Anterior cingulate cortex (tissue), 58 donors: ENCODE measurements at regions not wholly inside any gene's neighbourhood (a gene's known extent, or its start where the extent isn't known, plus 50 kb on each side); places are given as distances from the start of the nearest gene placed in this dataset.

Experiments used
- DNase-seq, 58 donors: peaks; one replicate each; lab custom pipeline; 2025; lab: John Stamatoyannopoulos, UW

DNA sequence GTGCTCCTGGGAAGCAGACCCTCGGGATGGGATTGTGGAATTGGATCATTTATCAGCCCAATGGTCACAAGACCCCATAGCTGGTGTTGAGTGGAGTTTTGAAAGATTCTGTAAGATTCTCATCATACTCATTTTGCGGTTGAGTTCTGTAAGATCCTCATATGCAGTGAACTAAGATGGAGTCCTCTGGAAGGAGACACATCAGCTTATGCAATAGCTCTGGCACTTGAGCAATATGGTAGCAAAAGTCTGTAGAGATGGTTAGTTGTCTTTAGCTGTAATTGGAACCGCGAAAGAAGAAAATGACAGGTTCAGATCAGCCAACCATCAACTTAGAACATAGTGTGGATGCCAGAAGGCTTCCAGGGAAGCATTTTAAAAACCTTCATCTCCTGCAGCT, 184.5 kb upstream of the TSC22D2 start:
- DNase-seq, result no peak

DNA sequence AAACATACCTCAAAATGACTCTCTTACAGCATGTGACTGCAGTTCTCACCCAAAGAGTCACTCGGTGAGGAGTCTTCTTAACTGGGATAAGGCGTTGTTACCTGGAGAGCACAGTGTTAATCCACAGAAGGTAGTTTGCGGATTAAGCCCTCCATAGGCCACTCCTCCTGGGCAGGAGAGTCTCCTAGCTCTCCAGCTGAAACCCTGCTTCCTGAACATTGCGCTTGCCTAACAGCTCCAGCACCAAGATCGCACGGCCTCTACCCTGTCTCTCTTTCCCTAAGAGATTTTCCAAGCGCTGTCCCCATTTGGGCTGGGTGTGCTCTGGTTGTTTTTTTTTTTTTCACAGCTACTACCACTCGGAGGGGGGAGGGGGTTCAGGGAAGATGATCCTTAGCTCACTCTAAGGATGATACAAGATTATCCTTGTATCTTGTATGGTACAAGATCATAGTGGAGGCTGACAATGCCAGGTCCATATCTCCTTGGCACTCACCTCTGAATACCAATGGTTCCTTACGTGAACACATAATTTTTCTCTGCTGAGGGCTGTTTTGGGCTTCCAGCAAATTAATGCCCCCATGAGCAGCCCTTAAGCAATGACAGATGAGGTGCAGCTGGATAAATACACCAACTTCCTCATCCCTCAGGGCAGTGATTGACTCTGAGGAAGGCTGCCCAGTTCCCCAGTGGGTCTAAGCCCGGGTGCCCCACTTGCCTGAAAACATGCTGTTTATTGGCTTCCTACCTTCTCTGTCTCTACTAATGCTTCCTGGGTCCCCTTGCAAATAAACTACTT, 185.2 kb upstream of the TSC22D2 start:
- no peak for DNase-seq

DNA sequence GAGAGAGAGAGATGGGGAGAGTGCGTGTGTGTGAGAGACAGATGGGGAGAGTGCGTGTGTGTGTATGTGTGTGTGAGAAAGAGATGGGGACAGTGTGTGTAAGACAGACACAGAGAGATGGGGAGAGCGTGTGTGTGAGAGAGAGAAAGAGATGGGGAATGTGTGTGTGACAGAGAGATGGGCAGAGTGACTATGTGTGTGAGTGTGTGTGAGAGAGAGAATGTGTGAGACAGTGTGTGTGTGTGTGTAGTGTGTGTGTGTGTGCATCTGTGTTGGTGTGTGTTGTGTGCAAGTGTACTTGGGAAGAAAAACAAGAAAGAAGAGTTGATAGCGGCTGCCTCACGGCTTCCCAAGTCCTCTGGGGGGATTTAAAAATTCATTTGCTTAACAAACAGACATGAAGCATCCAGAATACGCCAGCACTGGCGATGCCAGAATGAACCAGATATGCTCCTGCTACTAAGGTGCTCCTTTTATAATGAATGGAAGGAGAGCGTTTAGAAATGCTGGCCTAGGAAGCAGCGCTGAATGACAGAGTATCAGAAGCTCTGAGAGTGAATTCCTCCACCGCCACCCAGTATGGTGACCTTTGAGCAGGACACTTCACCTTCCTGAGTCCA, 186.1 kb upstream of the TSC22D2 start:
- DNase-seq, result no peak

DNA sequence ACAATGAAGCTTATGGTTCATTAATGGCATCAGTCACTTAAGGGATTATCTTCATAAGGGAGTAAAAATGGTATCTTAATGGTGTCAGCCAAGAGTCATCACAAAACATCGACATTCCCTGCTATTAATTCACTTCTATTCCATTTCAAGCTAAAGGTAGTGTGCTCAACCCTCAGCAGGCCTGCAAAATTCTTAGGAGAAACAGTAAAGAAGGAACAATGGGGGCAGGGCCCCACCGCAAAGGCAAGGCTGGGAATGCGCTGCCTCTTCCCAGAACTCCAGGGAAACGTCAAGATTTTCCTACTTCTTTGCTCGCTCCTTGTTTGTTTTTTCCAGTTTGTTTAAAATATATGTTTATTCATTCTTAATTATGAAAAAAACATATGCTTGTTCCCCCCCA, 187.3 kb upstream of the TSC22D2 start:
- DNase-seq, result no peak

DNA sequence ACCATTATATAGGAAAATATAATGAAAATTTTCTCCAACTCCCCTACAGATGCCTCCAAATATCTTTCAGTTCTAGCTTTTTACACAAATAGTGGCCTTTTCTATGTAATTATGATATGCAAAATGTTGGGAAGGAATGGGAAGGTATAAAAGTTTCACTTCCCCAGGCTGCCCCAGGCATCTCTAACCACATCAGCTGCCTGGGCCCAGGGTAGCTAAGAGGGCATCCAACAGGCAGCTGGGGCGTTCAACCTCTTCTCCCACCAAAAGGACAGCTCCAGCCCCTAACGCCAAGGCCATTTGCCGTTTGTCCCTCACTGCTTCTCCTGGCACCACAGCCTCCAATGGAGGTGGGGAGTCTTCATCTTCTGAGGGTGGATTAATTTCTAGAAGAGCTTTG, 188.1 kb upstream of the TSC22D2 start:
- no peak for DNase-seq

DNA sequence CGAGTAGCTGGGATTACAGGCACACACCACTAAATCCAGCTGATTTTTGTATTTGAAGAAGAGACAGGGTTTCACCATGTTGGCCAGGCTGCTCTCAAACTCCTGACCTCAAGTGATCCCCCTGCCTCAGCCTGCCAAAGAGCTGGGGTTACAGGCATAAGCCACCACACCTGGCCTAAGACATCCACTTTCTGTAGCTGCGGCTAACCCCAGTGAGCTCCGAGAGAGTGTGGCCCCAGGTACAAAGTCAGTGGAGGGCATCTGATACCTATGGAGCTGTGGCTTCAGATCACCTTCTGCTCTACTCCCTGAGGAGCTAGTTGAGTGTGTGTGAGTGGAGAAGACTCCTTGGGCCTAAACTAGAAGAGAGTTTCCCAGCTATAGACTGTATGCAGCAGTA, 189.3 kb upstream of the TSC22D2 start:
- no peak for DNase-seq

DNA sequence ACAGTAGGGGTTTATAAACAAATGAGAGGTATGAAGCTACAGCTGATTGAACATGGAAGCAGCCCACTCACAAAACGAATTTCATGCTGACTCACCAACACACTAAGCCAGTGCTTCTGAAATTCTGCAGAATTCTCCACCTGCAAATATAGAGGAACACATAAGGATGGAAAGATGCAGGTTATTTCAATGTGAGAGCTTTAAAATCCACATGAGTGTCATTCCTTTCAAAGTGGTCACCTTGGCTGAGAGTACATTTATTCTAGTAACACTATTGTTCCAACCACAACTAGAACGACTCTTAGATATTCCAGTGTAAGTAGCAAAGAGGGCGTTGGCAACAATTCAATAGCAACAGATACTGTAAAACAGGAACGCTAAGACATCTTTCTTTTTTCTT, 189.9 kb upstream of the TSC22D2 start:
- DNase-seq, result no peak

DNA sequence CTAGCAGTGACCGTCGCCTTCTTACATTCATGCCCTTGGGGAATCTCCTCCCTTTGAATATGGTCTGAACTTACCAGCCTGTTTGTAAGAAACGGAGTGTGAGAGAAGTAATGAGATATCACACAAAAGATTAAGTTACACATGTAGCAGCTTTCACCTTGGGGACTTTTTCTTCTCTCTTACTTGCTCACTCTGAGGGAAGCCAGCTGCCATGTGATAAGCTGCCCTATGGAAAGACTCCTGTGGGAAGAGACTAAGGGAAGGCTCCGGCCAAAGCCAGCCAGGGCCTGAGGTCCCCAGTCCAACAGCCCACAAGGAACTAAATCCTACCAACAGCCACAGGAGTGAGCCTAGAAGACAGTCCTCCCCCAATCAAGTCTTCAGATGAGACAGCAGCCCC, 190.4 kb upstream of the TSC22D2 start:
- DNase-seq, result no peak

DNA sequence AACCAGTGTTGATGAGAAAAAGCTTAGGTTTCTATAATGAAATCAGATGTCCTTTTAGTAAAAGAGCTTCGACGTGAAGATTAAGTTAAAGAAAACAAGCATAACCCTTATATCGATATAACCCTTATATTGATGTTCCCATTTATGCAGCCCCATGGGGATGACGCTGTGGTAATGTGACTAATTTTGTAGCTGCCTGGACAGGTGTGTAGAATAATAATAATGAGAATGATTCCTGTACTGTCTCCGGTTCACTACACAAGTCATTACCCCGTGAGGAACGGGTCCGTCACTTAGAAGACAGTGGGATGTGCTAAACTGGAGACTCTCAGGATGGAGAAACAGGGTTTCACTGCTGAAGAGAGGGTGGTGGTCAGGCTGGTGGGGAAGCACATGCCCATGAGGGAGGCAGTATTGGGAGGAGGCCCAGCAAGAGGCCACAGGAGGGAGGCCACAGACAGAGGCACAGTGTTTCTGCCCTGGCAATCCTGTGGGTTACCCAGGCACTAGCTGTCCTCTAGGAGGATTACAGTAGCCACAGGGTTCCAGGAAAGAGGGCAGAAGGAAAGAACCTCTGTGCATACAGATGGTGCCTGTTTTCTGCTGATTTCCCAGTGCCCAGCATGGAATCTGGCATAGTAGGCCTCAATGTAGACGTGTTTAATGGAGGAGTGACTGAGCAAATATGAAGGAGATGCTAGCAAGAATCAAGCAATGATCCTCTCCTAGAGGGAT, 191.1 kb upstream of the TSC22D2 start:
- no peak for DNase-seq

DNA sequence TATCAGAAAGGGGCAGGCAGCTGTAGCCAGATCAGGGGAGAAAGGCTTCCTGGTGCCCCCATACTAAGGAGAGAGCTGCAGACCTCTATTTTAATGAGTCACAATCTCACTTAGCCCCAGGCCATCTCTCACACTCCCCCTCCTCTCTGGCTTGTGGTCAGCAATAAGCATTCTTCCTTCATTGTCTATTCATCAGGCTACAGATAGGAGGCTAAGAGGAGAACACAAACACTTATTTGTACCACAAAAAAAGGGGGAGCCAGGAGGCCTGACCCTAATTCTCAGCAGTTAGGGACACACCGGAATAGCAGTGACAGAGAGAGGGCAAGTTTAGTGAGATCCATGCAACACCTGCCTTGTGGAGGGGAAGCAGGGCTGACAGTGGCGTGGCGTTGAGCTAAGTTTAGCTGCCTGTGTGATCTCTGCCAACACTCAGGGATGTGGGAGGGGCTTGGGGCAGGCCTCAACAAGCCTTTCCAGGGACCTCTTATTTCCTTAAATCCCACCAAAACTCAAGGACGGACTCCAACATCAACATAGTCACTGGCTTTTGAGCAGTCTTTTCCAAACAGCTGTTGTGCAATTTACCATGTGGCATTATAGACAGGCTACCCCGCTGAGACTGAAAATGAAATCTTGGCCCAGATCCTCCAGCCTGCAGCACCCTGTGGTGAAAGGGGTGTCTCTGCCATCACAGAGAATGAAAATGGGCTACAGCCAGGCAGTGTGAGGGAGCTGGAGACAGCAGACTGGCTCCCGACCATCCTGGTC, 191.9 kb upstream of the TSC22D2 start:
- DNase-seq, result peak in 15 of 58 donors; percentile 7 to 50 (median 23)

DNA sequence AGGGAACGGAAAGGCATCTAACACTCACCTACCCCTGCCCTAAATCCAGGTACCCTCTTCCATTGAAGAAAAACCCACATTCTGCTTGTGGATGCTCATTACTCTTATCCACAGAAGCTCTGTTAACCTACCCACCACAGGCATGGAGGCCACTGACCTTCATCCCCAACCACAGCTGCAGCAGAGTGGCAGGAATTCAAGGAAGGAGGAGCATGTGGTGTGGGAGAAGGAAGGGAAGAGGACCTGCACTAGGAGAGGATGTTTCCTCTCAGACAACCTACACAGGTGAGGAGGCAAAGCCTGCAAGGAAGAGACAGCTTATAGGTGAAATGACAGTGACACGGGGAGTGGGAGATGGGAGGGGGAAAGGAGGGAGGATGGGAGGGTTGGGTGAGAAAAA, 192.5 kb upstream of the TSC22D2 start:
- no peak for DNase-seq

DNA sequence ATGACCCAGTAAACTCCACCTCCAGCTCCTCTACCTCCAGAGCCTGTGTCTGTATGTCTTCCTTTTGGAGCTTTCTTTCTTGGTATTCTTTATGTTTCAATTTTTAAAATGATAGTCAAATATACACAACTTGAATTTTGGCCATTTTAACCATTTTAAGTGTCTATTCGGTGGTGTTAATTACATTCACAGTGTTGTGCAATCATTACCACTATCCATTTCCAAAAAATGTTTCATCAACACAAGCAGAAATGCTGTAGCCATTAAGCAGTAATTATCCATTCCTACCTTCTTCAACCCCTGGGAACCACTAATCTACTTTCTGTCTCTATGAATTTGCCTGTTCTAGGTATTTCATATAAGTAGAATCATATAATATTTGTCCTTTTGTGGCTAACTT, 194.5 kb upstream of the TSC22D2 start:
- DNase-seq, result no peak

DNA sequence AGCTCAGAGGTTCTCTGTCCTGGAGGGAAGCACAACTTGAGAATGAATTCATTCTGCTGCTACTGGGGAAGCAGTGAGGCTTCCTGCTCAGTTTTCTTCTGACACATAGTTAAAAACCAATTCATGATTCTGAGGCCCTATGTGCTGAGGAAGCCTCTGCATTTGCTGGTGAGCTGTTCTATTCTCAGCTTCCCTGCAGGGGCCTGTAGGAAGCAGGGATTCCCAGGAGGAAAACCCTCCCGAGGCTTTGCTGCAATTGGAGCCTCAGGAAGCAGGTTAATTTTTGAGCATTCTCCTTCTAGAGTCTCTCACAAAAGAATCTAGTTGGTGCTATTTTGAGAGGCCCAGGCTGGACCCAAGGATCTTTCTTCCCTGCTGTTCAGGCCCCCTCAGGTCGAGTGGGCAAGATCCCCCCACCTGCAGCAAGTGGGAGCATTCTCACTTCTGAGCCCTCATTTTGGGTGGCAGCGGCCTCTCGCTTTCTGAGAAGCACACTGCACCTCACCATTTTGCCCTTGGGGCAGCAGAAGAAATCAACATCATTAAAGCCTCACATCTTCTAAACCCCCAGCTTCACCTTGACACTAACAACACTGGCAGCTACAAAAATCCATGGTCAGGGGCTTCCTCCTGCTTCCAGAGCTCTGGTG, 197.5 kb upstream of the TSC22D2 start:
- DNase-seq, result no peak

DNA sequence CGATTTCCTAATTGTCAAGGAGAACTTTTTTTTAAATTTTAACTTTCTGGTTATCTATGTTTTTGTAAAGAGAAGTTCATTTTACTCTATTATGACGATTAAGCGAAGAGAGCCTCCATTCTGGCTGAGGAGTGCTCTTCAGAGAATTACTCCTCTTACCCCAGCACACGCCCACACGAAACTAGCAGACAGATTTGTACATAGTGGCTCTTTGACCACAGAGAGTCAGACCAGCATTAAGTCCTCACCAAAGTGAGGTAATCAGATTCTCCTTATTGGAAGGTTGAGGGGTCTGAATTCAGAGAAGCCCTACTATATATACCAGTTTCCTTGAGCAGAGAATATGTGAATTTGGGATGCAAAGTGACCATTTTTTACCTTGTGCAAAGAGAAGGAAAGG, 204.8 kb upstream of the TSC22D2 start:
- DNase-seq, result no peak

DNA sequence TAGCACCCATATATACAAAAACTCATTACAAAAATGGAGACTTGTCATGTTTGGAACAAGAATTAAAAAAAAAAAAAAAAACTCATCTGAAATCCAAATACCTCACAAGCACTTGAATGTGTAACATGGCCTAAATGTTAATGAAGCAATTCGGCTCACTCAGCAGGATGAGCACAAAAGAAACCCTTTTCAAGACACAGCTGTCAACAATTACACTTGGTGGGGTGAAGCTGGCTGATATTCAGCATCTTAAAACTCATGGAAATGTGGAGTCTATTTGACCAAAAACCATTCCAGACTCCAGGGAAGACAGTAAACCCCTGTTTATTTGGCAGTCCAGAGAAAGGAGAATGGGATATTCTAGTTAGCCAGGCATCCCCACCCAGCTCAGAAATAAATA, 205.4 kb upstream of the TSC22D2 start:
- peak in 8 of 58 donors; percentile 4 to 36 (median 14) for DNase-seq

DNA sequence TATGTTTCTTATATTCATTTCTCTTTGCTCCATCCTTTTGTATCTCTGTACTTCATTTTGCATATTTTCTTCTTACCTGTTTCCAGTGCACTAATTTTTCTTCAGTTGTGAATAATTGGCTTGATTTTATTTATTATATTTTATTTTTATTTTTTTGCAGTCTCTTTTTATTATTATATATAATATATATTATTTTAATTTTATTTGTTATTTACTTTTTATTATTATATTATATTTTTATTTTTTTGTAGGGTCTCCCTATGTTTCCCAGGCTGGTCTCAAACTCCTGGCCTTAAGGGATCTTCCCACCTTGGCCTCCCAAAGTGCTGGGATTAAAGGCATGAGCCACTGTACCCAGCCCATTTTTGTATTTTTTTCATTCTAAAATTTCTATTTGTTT, 213.1 kb upstream of the TSC22D2 start:
- DNase-seq, result no peak

DNA sequence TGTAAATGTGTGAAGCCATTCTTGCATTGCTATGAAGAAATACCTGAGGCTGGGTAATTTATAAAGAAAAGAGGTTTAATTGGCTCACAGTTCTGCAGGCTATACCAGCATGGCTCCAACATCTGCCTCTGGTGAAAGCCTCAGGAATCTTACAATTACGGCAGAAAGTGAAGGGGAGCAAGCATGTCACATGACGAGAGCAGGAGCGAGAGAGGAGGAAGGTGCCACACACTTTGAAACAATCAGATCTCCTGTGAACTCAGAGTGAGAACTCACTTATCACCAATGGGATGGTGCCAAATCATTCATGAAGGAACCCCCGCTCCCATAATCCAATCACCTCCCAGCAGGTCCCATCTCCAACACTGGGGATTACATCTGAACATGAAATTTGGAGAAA, 213.6 kb upstream of the TSC22D2 start:
- no peak for DNase-seq

DNA sequence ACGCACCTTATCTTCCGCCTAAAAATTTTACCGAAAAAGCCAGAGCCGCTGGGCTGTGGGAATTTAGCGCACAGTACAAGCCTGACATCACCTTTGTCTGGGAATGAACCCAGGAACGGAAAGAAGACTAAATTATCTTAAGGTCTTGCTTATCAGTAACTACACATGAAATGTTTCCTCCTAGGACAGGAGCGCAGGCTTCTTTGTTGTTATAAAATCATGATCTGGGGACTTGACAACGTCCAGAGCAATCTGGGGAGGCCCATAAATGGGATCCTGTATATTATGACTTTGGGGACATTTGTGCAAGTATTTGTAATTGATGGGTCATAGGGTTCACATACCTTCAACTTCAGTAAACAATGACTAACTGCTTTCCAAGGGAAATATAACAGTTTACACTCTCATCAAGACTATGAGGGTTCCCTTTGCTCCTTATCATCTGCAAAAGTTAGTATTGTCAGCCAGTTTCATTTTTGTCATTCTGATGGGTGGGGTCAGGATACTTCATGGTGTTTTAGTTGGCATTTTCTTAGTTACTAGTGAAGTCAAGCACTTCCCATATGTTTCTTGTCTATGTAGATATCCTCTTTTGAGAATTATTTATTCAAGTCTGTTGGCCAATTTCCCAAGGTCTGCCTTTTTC, 213.9 kb upstream of the PFN2 start:
- no peak for DNase-seq

DNA sequence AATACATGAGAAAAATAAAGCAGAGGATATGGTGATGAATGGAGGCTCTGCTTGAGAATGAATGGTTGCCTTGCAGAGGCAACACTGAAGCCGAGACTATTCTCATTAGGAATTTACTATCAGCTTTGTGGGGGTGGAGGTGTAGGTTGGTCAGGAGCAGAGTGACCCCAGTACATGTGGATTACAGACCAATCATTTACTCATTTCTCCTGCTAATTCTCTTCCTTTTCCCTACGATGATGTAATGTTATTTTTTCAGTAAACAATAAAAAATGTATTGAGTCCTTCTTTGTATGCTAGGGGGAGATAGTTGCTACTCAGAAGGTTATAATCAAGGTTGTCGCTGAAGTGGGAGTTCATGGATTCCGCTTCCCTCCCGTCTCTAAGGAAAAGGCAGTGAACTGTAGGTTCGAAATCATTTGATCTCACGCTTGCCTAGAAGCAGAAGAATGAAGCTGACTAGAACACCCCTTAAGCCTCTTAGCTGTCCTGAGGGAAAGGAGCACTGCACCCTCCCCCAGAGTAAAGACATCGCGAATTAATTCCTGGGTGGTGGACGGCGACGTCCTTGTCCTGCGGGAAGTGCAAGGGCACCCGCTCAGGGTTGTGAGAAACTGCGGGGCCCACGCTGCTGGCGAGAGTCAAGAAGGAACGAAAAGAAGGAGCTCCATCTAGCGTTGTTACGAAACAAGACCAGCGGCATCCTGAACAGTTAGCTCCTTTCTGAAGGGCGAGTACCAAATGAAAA, 213.2 kb upstream of the PFN2 start:
- peak in 57 of 58 donors; percentile 11 to 85 (median 66) for DNase-seq
